ENCODE measurements at regions not wholly inside any gene's neighbourhood (a gene's known extent, or its start where the extent isn't known, plus 50 kb on each side); places are given as distances from the start of the nearest gene placed in this dataset.

- Histone ChIP-seq H3K4me3 (ENCODE audit: low read length) (no peak overlapping the region), H3K9ac (ENCODE audit: extremely low read depth, low read length, poor library complexity, severe bottlenecking) (no peak overlapping the region), H3K27me3 (ENCODE audit: control insufficient read depth, insufficient read depth, low read length, poor library complexity, severe bottlenecking) (no peaks in the 10 kb centered on the region), H3K27ac (ENCODE audit: low read depth, low read length) (no peak overlapping the region), H3K9me3 (ENCODE audit: control insufficient read depth, low read length) (no peaks in the 10 kb centered on the region), H3K36me3 (ENCODE audit: control insufficient read depth, insufficient read depth, low read length) (no peaks in the 10 kb centered on the region), H3K4me1 (ENCODE audit: control insufficient read depth, insufficient read depth, low read length) (no peaks in the 10 kb centered on the region)
- no peak for TF ChIP-seq CTCF (conservative IDR thresholded peaks at IDR 0.05)
- H3K9me3 Mint-ChIP-seq, result no peaks in the 10 kb centered on the region
- no peak overlapping the region for H3K4me3 Mint-ChIP-seq
- H3K27ac Mint-ChIP-seq, result no peak overlapping the region
- WGBS, 2 experiments (ENCODE audit: insufficient coverage in 1 of 2, insufficient read length in 1 of 2), result 80 to 86% methylated on average over 1 of the region's 1 CpG
- DNase-seq, result no peak
- H3K36me3 Mint-ChIP-seq (ENCODE audit: low read depth), result no peaks in the 10 kb centered on the region
- H3K27me3 Mint-ChIP-seq (ENCODE audit: insufficient read depth), result peaks cover 1% of the 10 kb centered on the region
- H3K4me1 Mint-ChIP-seq, result no peaks in the 10 kb centered on the region
Measured at GRCh38 chr13:26824581-26824980, 64.0 kb upstream of the GPR12 start.

- Mint-ChIP-seq H3K27me3 (ENCODE audit: insufficient read depth) (no peaks in the 10 kb centered on the region), H3K4me1 (no peaks in the 10 kb centered on the region), H3K36me3 (ENCODE audit: low read depth) (no peaks in the 10 kb centered on the region), H3K27ac (no peak overlapping the region), H3K9me3 (no peaks in the 10 kb centered on the region), H3K4me3 (no peak overlapping the region)
- Histone ChIP-seq H3K9ac (ENCODE audit: extremely low read depth, low read length, poor library complexity, severe bottlenecking) (no peak overlapping the region), H3K36me3 (ENCODE audit: control insufficient read depth, insufficient read depth, low read length) (no peaks in the 10 kb centered on the region), H3K4me1 (ENCODE audit: control insufficient read depth, insufficient read depth, low read length) (no peaks in the 10 kb centered on the region), H3K9me3 (ENCODE audit: control insufficient read depth, low read length) (no peaks in the 10 kb centered on the region), H3K27ac (ENCODE audit: low read depth, low read length) (no peak overlapping the region), H3K4me3 (ENCODE audit: low read length) (no peak overlapping the region), H3K27me3 (ENCODE audit: control insufficient read depth, insufficient read depth, low read length, poor library complexity, severe bottlenecking) (peaks cover 6% of the 10 kb centered on the region)
- no peak for DNase-seq
- TF ChIP-seq CTCF (conservative IDR thresholded peaks at IDR 0.05), result no peak
Measured at GRCh38 chr13:26822146-26822545, 61.6 kb upstream of the GPR12 start.

DNA sequence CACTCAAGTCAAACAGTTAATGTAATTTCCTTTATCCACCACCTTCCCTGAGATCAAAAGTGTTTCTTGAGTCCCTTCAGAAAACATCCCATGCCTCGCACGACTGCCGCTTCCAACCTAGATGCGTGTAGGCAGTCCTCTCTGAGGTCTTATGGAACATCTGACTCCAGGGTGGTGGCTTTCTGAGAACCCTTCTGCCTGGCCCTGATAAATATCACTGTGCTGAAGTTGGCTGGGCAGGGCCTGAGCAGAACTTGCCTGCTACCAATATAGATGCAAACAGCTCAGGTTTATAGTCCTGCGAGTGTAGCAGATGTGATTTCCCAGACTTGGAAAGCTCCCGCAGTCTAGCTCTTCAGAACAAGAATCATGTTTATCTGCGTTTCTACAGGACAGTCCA, 61.1 kb upstream of the GPR12 start:
- H3K4me1 ChIP-seq (ENCODE audit: control insufficient read depth, insufficient read depth, low read length), result no peaks in the 10 kb centered on the region
- H3K4me3 ChIP-seq (ENCODE audit: low read length), result no peak overlapping the region
- Mint-ChIP-seq H3K4me1 (no peaks in the 10 kb centered on the region), H3K9me3 (no peaks in the 10 kb centered on the region), H3K4me3 (no peak overlapping the region), H3K27ac (no peak overlapping the region), H3K27me3 (ENCODE audit: insufficient read depth) (no peaks in the 10 kb centered on the region), H3K36me3 (ENCODE audit: low read depth) (no peaks in the 10 kb centered on the region)
- 94 to 98% methylated on average over 7 of the region's 7 CpGs for WGBS, 2 experiments (ENCODE audit: insufficient coverage in 1 of 2, insufficient read length in 1 of 2)
- H3K27ac ChIP-seq (ENCODE audit: low read depth, low read length), result no peak overlapping the region
- H3K36me3 ChIP-seq (ENCODE audit: control insufficient read depth, insufficient read depth, low read length), result no peaks in the 10 kb centered on the region
- H3K9me3 ChIP-seq (ENCODE audit: control insufficient read depth, low read length), result no peaks in the 10 kb centered on the region
- no peak for DNase-seq
- no peak overlapping the region for H3K9ac ChIP-seq (ENCODE audit: extremely low read depth, low read length, poor library complexity, severe bottlenecking)
- H3K27me3 ChIP-seq (ENCODE audit: control insufficient read depth, insufficient read depth, low read length, poor library complexity, severe bottlenecking), result peaks cover 6% of the 10 kb centered on the region
- TF ChIP-seq CTCF (conservative IDR thresholded peaks at IDR 0.05), result no peak
